ENCODE measurements at regions not wholly inside any gene's neighbourhood (a gene's known extent, or its start where the extent isn't known, plus 50 kb on each side); places are given as distances from the start of the nearest gene placed in this dataset.
"Not testable (repeated sequence)": the region's sequence is repeated elsewhere in the genome, so short reads cannot be mapped to it uniquely, and the experiment has no call there.

- H3K4me2 ChIP-seq (ENCODE audit: low read depth, low read length, poor library complexity, severe bottlenecking), result no peak overlapping the region
- H3K79me2 ChIP-seq (ENCODE audit: low read length), result no peaks in the 10 kb centered on the region
- no peaks in the 10 kb centered on the region for H3K4me1 ChIP-seq (ENCODE audit: low read length)
- no peak overlapping the region for H3K9ac ChIP-seq (ENCODE audit: low read length)
- H2AFZ ChIP-seq (ENCODE audit: low read length), result no peak overlapping the region
- H3K9me2 ChIP-seq (replicated peaks; ENCODE audit: insufficient read depth, low read length), result no peaks in the 10 kb centered on the region
- H3K27me3 ChIP-seq (ENCODE audit: low read length), result no peaks in the 10 kb centered on the region
- H3K4me3 ChIP-seq (ENCODE audit: low read length), result no peak overlapping the region
- no peak for DNase-seq
- H3K36me3 ChIP-seq (ENCODE audit: insufficient read depth, low read length), result no peaks in the 10 kb centered on the region
- peaks cover 41% of the 10 kb centered on the region for H3K9me3 ChIP-seq (ENCODE audit: low read length)
- no peak overlapping the region for H3K27ac ChIP-seq (ENCODE audit: low read length)
- no peaks in the 10 kb centered on the region for H4K20me1 ChIP-seq (ENCODE audit: insufficient read depth, low read depth, low read length)
Observed at GRCh38 chr1:80143361-80143760, 1136.8 kb upstream of the ADGRL4 start.

DNA sequence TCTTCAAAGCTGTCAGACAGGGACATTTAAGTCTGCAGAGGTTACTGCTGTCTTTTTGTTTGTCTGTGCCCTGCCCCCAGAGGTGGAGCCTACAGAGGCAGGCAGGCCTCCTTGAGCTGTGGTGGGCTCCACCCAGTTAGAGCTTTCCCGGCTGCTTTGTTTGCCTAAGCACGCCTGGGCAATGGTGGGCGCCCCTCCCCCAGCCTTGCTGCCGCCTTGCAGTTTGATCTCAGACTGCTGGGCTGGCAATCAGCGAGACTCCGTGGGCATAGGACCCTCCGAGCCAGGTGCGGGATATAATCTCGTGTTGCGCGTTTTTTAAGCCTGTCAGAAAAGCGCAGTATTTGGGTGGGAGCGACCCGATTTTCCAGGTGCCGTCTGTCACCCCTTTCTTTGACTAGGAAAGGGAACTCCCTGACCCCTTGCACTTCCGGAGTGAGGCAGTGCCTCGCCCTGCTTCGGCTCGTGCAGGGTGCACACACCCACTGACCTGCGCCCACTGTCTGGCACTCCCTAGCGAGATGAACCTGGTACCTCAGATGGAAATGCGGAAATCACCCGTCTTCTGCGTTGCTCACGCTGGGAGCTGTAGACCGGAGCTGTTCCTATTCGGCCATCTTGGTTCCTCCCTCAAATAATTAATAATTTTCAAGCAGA, 1131.5 kb upstream of the ADGRL4 start:
- H3K79me2 ChIP-seq (ENCODE audit: low read length); H3K4me3 ChIP-seq (ENCODE audit: low read length); H4K20me1 ChIP-seq (ENCODE audit: insufficient read depth, low read depth, low read length); H3K27me3 ChIP-seq (ENCODE audit: low read length); H3K27ac ChIP-seq (ENCODE audit: low read length); H2AFZ ChIP-seq (ENCODE audit: low read length); H3K36me3 ChIP-seq (ENCODE audit: insufficient read depth, low read length); H3K9ac ChIP-seq (ENCODE audit: low read length); H3K9me2 ChIP-seq (replicated peaks; ENCODE audit: insufficient read depth, low read length); DNase-seq; H3K4me1 ChIP-seq (ENCODE audit: low read length); H3K4me2 ChIP-seq (ENCODE audit: low read depth, low read length, poor library complexity, severe bottlenecking): not testable (repeated sequence)
- peaks cover 16% of the 10 kb centered on the region; the same call in 1 of the 2 replicates for H3K9me3 ChIP-seq (ENCODE audit: low read length)

DNA sequence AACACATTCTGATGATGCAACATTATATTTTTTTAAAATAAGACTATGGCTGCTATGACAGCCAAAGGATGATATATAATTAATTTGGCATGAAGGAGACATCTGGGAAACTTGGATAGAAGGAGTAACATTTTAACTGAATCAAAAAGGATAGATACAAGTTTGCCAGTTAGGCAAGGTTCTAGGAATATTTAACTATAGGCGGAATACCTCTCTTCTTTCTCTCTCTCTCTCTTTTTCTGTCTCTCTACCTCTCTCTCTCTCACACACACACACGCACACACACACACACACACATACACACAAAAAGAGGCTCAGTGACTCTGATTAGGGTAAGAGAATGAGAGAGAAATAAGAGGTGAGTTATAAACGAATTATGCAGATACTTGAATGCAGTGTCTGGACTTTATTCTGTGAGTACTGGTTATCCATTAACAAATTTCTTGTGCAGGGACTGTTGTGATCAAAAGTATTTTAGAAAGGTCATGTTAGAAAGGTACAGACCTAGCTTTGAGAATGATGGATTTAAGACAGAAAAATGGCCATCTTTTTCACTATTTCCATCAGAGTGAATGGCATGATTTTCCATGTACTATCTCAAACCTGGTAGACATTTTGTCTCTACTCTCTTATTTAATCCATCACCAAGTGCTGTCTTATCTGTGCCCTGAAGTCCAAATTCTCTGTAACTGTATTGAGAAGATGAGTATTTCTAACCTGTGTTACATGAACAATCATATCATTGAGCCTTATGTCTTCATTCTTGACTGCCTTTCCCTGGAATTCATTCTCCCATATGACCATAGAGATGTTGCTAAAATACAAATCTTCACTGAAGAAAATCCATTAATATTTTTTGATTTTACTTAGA, 1106.9 kb upstream of the ADGRL4 start:
- Histone ChIP-seq H3K27me3 (ENCODE audit: low read length) (no peaks in the 10 kb centered on the region), H3K27ac (ENCODE audit: low read length) (no peak overlapping the region), H3K79me2 (ENCODE audit: low read length) (no peaks in the 10 kb centered on the region), H3K9ac (ENCODE audit: low read length) (no peak overlapping the region), H3K4me3 (ENCODE audit: low read length) (no peak overlapping the region), H3K4me2 (ENCODE audit: low read depth, low read length, poor library complexity, severe bottlenecking) (no peak overlapping the region), H3K4me1 (ENCODE audit: low read length) (no peaks in the 10 kb centered on the region), H3K9me2 (replicated peaks; ENCODE audit: insufficient read depth, low read length) (no peaks in the 10 kb centered on the region), H3K36me3 (ENCODE audit: insufficient read depth, low read length) (no peaks in the 10 kb centered on the region), H2AFZ (ENCODE audit: low read length) (no peak overlapping the region), H4K20me1 (ENCODE audit: insufficient read depth, low read depth, low read length) (no peaks in the 10 kb centered on the region), H3K9me3 (ENCODE audit: low read length) (peaks cover 29% of the 10 kb centered on the region)
- DNase-seq, result no peak

DNA sequence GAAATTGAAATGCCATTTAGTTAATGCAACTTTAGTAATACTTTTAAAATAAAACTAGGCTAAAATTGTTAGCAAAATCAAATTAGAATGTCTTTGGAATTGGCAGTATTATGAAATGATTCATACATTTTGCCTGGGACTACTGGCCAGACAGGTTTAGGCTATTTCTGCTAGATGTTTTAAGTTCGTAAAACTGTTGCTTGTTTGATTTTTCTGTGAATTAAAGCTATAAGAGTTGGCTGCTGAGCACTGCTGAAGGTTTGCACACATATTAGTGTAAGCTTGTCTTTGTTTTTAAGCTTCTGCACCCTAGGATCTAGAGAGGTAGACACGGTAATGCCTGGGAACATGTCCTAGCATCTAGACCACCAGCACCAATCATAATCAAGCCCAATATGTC, 1094.6 kb upstream of the ADGRL4 start:
- H3K36me3 ChIP-seq (ENCODE audit: insufficient read depth, low read length), result no peaks in the 10 kb centered on the region
- H3K27me3 ChIP-seq (ENCODE audit: low read length), result no peaks in the 10 kb centered on the region
- no peak overlapping the region for H3K4me3 ChIP-seq (ENCODE audit: low read length)
- peaks cover 31% of the 10 kb centered on the region for H3K9me3 ChIP-seq (ENCODE audit: low read length)
- no peak overlapping the region for H3K9ac ChIP-seq (ENCODE audit: low read length)
- no peak overlapping the region for H2AFZ ChIP-seq (ENCODE audit: low read length)
- DNase-seq, result no peak
- H3K4me1 ChIP-seq (ENCODE audit: low read length), result no peaks in the 10 kb centered on the region
- H3K9me2 ChIP-seq (replicated peaks; ENCODE audit: insufficient read depth, low read length), result no peaks in the 10 kb centered on the region
- no peaks in the 10 kb centered on the region for H3K79me2 ChIP-seq (ENCODE audit: low read length)
- no peaks in the 10 kb centered on the region for H4K20me1 ChIP-seq (ENCODE audit: insufficient read depth, low read depth, low read length)
- H3K4me2 ChIP-seq (ENCODE audit: low read depth, low read length, poor library complexity, severe bottlenecking), result no peak overlapping the region
- H3K27ac ChIP-seq (ENCODE audit: low read length), result no peak overlapping the region

- H3K27me3 ChIP-seq (ENCODE audit: low read length), result no peaks in the 10 kb centered on the region
- no peaks in the 10 kb centered on the region for H3K4me1 ChIP-seq (ENCODE audit: low read length)
- no peak overlapping the region for H3K4me3 ChIP-seq (ENCODE audit: low read length)
- no peaks in the 10 kb centered on the region for H3K9me2 ChIP-seq (replicated peaks; ENCODE audit: insufficient read depth, low read length)
- DNase-seq, result no peak
- no peak overlapping the region for H3K4me2 ChIP-seq (ENCODE audit: low read depth, low read length, poor library complexity, severe bottlenecking)
- no peaks in the 10 kb centered on the region for H3K36me3 ChIP-seq (ENCODE audit: insufficient read depth, low read length)
- no peaks in the 10 kb centered on the region for H4K20me1 ChIP-seq (ENCODE audit: insufficient read depth, low read depth, low read length)
- H3K27ac ChIP-seq (ENCODE audit: low read length), result no peak overlapping the region
- peaks cover 39% of the 10 kb centered on the region for H3K9me3 ChIP-seq (ENCODE audit: low read length)
- no peaks in the 10 kb centered on the region for H3K79me2 ChIP-seq (ENCODE audit: low read length)
- H2AFZ ChIP-seq (ENCODE audit: low read length), result no peak overlapping the region
- H3K9ac ChIP-seq (ENCODE audit: low read length), result no peak overlapping the region
Observed at GRCh38 chr1:80099713-80100112, 1093.2 kb upstream of the ADGRL4 start.

DNA sequence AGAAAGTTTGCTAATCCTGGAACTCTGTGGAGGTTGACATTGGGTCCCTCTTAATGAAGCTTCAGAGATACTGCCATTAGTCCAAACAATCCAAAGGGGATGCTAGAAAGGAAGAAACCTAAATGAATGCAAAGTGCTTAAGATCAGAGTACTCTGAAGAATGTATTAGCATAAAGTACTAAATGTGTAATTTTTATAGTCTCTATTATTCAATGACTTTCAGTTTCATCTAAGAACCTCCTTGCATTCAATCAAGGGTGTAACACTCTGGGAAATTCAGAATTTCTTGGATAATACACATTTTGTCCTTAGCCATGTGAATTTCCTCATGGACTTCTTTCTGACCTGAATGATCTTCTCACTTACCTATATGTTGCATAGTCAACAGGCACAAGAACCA, 1078.5 kb upstream of the ADGRL4 start:
- Histone ChIP-seq H3K4me3 (ENCODE audit: low read length) (no peak overlapping the region), H3K4me2 (ENCODE audit: low read depth, low read length, poor library complexity, severe bottlenecking) (no peak overlapping the region)

GRCh38 chr1:80083892-80084291, 1077.4 kb upstream of the ADGRL4 start:
- Histone ChIP-seq H3K9ac (ENCODE audit: low read length) (no peak overlapping the region), H3K36me3 (ENCODE audit: insufficient read depth, low read length) (no peaks in the 10 kb centered on the region), H3K4me1 (ENCODE audit: low read length) (no peaks in the 10 kb centered on the region), H3K79me2 (ENCODE audit: low read length) (no peaks in the 10 kb centered on the region), H2AFZ (ENCODE audit: low read length) (no peak overlapping the region), H3K9me2 (replicated peaks; ENCODE audit: insufficient read depth, low read length) (no peaks in the 10 kb centered on the region), H3K4me2 (ENCODE audit: low read depth, low read length, poor library complexity, severe bottlenecking) (no peak overlapping the region), H3K9me3 (ENCODE audit: low read length) (peaks cover 24% of the 10 kb centered on the region; the same call in 1 of the 2 replicates), H4K20me1 (ENCODE audit: insufficient read depth, low read depth, low read length) (no peaks in the 10 kb centered on the region), H3K27ac (ENCODE audit: low read length) (no peak overlapping the region), H3K4me3 (ENCODE audit: low read length) (no peak overlapping the region), H3K27me3 (ENCODE audit: low read length) (no peaks in the 10 kb centered on the region)
- DNase-seq, result no peak

More for the DNA sequence above, 1078.5 kb upstream of the ADGRL4 start:
- Histone ChIP-seq H3K36me3 (ENCODE audit: insufficient read depth, low read length) (no peaks in the 10 kb centered on the region), H3K4me1 (ENCODE audit: low read length) (no peaks in the 10 kb centered on the region), H3K79me2 (ENCODE audit: low read length) (no peaks in the 10 kb centered on the region), H3K27me3 (ENCODE audit: low read length) (no peaks in the 10 kb centered on the region), H3K27ac (ENCODE audit: low read length) (no peak overlapping the region), H2AFZ (ENCODE audit: low read length) (no peak overlapping the region), H3K9ac (ENCODE audit: low read length) (no peak overlapping the region), H3K9me3 (ENCODE audit: low read length) (peaks cover 29% of the 10 kb centered on the region; the same call in 1 of the 2 replicates), H3K9me2 (replicated peaks; ENCODE audit: insufficient read depth, low read length) (no peaks in the 10 kb centered on the region), H4K20me1 (ENCODE audit: insufficient read depth, low read depth, low read length) (no peaks in the 10 kb centered on the region)
- DNase-seq, result no peak

GRCh38 chr1:80076469-80076868, 1069.9 kb upstream of the ADGRL4 start:
- no peaks in the 10 kb centered on the region for H3K36me3 ChIP-seq (ENCODE audit: insufficient read depth, low read length)
- no peak for DNase-seq
- no peak overlapping the region for H3K4me2 ChIP-seq (ENCODE audit: low read depth, low read length, poor library complexity, severe bottlenecking)
- no peak overlapping the region for H2AFZ ChIP-seq (ENCODE audit: low read length)
- H3K9ac ChIP-seq (ENCODE audit: low read length), result no peak overlapping the region
- no peaks in the 10 kb centered on the region for H3K27me3 ChIP-seq (ENCODE audit: low read length)
- H3K4me1 ChIP-seq (ENCODE audit: low read length), result no peaks in the 10 kb centered on the region
- no peaks in the 10 kb centered on the region for H3K9me2 ChIP-seq (replicated peaks; ENCODE audit: insufficient read depth, low read length)
- H3K4me3 ChIP-seq (ENCODE audit: low read length), result no peak overlapping the region
- H3K9me3 ChIP-seq (ENCODE audit: low read length), result peaks cover 28% of the 10 kb centered on the region
- no peaks in the 10 kb centered on the region for H3K79me2 ChIP-seq (ENCODE audit: low read length)
- no peaks in the 10 kb centered on the region for H4K20me1 ChIP-seq (ENCODE audit: insufficient read depth, low read depth, low read length)
- H3K27ac ChIP-seq (ENCODE audit: low read length), result no peak overlapping the region
